ENCODE measurements at regions not wholly inside any gene's neighbourhood (a gene's known extent, or its start where the extent isn't known, plus 50 kb on each side); places are given as distances from the start of the nearest gene placed in this dataset.
"Not testable (repeated sequence)": the region's sequence is repeated elsewhere in the genome, so short reads cannot be mapped to it uniquely, and the experiment has no call there.

DNA sequence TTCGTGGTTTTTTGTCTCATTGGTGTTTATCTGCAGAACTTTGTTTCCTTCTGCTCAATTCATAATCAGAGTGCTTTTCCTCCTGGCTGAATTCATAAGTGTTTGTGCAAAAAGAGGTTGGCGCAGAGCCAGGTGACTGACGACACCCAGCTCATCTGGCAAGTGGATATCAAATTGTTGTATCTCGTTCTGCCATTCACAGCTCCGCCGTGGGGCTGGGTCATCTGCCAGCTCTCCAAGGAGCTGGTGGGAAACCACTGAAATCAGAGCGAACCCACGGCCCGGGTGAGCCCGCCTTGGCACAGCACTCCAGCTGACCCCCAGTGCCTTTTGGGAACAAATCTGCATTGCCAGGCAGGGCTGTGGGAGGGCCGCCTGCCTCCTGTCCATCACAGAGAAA lies 110.7 kb upstream of the DRD5 start:
- not testable (repeated sequence) for TF ChIP-seq POLR2A (IDR thresholded peaks at IDR 0.05; ENCODE audit: low read depth); CTCF (IDR thresholded peaks at IDR 0.05)
